GM23338 (cell line): ENCODE measurements at regions not wholly inside any gene's neighbourhood (a gene's known extent, or its start where the extent isn't known, plus 50 kb on each side); places are given as distances from the start of the nearest gene placed in this dataset.

Experiments
- CREB1 ChIP-seq: fragments of 250-450 bp; sonication (Bioruptor Pico); IDR thresholded peaks from 2 replicates; pipeline ENCODE4 v1.5.0; 2020; ENCODE audit warnings: low read depth, mild to moderate bottlenecking, moderate library complexity
- CTCF ChIP-seq, 2 experiments: fragments of 200-600 bp in 1 of 2; sonication (generic) in 1 of 2; conservative IDR thresholded peaks; 2 replicates each; pipeline versions ENCODE4 v1.5.1 to v1.6.1; 2016 to 2017; ENCODE audit warnings: antibody characterized with exemption in 2 of 2, low read depth in 2 of 2, mild to moderate bottlenecking in 2 of 2, moderate library complexity in 1 of 2
- EZH2 ChIP-seq: fragments of 200-600 bp; sonication (generic); IDR thresholded peaks from one replicate; pipeline ENCODE4 v1.8.0; 2017; ENCODE audit warnings: antibody characterized with exemption, mild to moderate bottlenecking, low read depth; ENCODE audit not compliant: unreplicated experiment
- STAT1 ChIP-seq: IDR thresholded peaks from one replicate; pipeline ENCODE4 v1.6.1; 2016; ENCODE audit warnings: antibody characterized with exemption; ENCODE audit not compliant: unreplicated experiment

DNA sequence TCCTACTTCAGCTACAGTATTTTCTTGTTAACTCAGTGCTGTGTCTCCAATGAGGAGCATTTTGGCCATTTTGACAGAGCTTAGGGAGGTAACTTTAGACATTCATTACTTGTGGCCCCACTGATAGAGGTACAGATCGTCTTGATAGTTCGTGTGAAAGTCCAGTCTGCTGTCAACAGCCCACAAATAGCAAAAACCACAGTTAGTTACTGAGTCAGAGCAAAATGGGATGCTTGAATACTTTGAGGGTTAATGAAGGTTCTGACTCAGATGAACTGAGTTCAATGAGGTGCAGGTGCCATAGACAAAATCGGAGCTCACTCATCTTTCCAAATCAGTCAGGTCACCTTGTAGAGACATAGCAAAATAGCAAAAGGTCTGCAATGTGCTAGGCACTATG is 163.1 kb upstream of the TLE4 start:
- TF ChIP-seq EZH2 (no peak), CREB1 (CRISPR knock-in tag) (no peak), CTCF (conservative IDR thresholded peaks at IDR 0.05; ENCODE audit: low read depth in 2 of 2) (no peak), STAT1 (no peak)
